HG02610 (cell line): ENCODE measurements at regions not wholly inside any gene's neighbourhood (a gene's known extent, or its start where the extent isn't known, plus 50 kb on each side); places are given as distances from the start of the nearest gene placed in this dataset.
A peak's percentile ranks its signal among the peaks of the same experiment; 100 is the strongest.

Source experiments
- ATAC-seq: cut with Tn5 transposase; IDR thresholded peaks from one replicate; pipeline ENCODE4 v1.9.1; 2021; ENCODE audit warnings: mild to moderate bottlenecking, moderate library complexity; ENCODE audit not compliant: unreplicated experiment

DNA sequence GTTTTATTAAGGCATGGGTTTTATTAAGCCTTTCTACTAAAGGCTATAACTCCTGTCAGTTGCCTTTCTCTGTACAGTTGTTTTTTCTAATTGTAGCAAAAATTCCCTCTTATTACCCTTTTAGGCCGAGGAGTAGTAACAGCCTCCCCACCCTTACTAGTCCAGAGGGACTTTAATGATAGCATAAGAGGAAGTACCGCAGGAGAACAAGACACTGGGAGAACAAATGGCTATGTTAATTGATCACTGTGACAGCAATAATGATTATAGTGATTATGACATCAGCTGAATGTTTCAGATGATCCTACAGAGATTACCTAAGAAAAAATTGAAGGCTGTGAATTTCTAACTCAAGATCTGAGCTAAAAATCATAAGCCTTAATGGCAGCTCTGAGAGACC lies 383.0 kb upstream of the PTBP2 start:
- no peak for ATAC-seq

DNA sequence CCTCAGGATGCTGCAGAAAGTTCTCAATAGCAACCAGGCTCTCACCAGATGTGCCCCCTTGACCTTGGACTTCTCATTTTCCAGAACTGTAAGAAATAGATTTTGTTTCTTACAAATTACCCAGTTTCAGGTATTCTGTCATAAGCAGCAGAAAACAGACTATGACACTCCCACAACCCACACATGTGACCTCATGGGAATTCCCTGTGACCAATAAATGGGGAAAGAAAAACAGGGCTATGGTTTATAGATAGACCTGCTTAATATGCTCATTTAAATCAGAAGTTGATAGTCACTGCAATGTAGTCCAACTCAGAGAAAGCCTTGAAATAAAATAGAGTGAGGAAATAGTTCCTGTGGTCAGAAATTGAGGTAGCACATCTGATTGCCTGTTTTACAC lies 380.9 kb upstream of the PTBP2 start:
- no peak for ATAC-seq

DNA sequence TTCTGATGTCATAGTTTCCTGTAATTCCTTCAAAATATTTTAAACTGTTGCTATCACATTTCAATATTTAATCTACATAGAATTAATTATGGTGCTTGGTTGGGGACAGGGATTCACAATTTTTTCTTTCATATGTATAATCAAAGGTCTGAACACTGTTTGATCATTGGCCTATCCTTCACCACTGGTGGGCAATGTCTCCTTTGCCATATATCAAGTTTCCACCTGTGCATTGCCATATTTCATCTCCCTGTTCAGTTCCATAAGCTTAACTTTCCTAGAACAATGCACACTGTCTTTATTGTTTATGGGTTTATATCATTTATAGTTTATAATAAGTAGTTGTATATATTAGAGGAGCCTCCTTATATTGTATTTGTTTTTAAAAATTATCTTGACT lies 374.9 kb upstream of the PTBP2 start:
- no peak for ATAC-seq

DNA sequence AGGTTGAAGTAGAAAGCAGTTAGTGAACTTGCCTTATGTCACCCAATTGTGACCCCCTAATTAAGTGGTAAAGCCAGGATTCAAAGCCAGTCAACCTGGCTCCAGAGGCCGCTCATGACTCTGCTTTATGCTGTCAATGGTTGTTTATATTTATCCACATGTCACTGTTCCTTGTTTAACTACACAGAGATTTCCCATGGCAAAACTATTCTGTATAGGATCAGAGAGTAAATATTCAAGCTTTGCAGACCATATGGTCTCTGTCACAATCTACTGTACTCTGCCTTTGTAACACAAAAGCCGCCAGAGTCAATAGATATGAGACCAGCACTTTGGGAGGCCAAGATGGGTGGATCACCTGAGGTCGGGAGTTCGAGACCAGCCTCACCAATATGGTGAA lies 371.7 kb upstream of the PTBP2 start:
- ATAC-seq, result no peak

DNA sequence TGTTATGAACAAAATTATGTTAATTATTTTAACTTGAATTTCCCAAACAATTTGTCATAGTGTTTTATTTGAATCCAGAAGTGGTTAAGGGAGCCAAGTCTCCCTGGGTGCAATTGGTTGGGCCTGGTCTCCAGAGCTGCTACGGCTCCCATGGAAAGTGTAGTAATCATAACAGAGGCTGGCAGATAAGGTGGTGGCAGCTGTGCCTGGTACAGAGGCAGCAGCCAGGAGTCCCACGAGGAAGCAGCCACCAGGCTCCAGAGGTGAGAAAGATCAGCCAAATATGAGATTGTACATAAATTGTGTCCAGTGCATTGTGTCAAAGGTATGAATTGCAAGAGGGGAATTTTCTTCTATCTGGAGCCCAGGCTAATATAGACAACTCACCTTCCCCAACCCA lies 368.9 kb upstream of the PTBP2 start:
- no peak for ATAC-seq

DNA sequence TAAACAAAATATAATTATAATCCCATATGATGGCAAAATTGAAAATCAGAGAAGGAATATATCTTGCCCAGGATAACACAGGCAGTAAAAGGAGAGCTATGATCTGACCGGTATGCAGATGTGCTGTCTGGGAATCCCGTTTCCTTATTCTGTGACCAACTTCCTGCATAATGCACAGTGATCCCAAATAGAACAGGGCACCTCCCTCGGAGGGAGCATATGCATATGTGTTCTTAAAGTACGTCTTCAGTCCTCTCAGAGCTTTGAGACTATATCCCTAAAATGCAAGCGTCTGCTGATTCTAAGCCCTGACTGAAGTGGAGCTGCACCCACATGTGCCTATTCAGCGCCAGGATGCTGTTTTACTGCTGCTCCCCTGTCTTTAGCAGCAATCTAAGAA lies 366.1 kb upstream of the PTBP2 start:
- ATAC-seq, result no peak

DNA sequence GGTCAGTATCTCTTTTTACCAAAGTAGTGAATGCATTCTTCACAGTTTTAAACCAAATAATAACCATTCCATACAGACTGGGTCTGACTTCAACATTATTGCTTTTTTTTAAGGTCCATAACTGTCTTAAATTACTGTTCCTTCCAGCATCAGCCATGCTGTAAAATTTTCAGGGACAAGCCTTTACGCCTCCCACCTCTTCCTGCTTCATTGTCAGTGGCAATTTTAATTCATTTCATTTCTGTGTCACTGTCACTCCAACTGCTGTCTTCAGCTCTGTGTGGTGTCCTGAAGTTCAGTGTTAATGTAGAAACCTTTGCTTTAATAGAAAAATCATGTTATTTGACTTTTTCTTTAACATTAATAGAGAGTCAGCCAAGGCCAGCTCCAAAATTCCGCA lies 365.6 kb upstream of the PTBP2 start:
- ATAC-seq, result no peak

DNA sequence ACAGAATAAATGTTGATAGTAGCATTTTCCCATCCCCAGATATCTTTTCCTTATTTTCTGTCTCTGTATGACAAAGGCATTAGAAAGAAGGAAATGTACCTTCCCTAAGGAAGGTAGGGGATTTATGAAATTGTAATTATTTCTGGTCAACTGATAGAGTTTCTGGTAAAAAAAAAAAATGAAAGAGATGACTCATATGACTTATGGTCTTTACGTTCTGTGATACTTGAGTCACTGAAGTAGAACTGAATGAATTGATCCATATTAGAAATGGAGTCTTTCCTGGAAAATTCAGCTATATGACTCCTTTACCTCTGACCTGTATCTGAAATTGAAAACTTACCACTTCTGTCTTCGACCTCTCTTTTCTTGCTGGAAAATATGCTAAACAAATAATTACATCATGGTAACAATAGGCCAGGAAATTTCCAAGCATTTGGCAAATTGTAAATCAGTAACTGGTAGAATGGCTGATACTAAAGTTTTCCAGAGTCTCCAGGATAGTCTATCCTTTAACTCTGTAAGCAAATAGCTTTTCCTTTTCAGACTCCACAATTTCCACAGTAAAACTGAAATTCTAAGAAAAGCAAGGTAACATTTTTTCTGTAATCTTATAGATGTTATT lies 364.3 kb upstream of the PTBP2 start:
- ATAC-seq, result no peak

DNA sequence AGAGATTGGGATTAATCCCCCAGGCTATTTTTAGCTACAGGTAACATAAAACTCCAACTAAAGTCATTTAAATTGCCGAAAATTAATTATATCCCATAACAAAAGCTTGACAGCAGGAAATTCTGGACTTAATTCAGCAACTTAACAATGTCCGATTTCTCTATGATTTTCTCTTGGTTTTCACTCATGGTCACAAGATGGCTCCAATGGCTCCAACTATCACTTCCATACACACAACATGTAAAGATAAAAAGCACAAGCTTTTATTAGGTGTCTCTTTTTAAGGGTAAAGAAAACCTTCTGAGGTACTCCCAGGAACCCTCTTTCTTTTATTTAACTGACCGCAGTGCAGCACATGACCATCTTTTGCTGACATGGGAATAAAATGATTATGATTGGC lies 363.5 kb upstream of the PTBP2 start:
- ATAC-seq, result no peak

DNA sequence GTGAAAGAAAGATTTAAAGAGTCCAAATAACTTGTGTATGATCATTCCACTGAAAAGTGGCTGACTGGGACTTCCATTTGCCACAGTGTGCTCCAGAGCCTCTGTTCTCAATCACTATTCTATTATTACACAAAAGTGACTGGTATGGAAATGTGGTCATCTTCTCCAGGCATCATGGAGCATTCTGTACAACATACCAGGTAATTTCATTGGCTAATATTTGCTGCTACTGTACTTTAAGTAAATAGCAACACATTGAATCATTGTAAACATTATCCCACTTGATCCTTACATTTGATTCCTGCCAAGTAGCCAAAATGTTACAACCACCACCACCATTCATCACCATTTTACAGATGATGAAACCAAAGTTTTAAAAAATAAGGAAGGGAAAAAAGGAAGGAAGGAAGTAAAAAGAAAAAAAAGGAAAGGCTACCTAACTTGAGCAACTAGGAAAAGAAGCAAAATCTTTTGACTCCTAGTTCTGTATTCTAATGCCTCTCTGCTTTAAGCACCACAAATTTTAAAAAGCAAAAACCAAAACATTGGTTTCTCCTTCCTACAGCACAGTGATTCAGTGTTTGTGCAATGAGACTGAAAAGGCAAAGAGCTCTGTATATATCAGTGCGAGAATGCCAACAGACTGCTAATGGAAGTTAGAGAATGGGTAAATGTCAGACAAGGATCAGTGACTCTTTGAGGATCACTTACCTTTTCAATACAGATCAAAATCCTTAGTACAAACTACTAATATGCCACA lies 361.4 kb upstream of the PTBP2 start:
- ATAC-seq, result no peak

DNA sequence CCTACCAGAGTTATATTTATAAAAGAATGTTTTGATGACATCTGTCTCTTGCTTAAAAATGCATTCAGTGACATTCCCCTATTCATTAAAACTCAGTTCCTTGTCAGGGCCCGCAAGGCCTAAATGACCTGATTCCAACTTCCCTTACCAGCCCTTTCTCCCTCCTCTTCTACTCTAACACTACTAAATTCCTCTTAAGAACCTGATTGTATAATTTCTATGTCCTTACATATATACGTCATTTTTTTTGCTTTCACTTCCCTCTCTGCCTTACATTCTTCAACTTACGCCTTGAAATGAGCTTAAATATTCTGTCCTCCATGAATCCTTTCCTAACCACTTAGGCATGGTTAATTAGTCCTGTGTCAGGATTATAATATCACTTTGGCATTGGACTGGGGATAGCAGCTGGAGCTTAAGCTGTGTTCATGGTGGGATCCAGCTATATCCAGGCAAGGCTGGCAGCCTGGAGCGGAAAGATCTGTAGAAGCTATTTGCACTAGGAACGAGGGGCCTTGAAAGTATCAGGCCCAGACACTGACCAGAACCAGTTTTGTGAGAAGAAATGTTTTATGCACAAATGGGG lies 360.2 kb upstream of the PTBP2 start:
- no peak for ATAC-seq

DNA sequence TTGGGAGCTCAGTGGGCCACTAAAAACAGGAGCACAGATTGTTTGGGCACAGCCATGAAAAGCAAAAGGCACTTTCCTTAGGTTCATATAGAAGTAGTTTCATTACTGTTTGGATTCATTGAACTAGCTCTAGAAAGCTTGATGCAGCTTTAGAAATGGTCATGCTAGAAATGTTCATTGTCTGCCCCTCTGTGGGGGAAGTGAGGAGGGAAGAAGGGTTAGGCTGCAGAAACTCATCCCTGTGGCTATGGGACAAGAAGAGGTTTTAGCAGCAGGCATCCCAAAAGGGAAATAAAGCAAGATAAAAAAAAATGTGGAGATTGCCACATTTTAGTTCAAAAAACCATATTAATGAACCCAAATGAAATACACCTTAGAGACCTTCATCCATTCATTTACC lies 359.6 kb upstream of the PTBP2 start:
- no peak for ATAC-seq

DNA sequence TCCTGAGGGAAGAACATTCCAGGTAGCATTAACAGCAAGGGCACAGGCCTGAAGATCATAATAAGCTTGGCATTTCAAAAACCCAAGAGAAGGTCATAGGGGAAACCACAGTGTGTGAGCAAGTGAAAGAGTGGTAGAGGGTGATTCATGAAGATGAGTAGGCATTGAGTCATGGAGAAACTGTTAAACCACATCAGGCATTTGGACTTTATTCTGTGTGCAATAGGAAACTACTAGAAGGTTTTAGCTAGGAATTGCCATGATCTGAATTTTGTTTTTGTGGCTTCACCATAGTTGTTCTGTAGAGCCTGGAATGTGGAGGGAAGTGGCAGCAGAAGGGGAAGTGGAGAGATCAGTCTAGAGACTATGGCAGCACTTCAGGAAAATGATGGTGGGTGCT lies 359.0 kb upstream of the PTBP2 start:
- ATAC-seq, result peak; percentile 94

DNA sequence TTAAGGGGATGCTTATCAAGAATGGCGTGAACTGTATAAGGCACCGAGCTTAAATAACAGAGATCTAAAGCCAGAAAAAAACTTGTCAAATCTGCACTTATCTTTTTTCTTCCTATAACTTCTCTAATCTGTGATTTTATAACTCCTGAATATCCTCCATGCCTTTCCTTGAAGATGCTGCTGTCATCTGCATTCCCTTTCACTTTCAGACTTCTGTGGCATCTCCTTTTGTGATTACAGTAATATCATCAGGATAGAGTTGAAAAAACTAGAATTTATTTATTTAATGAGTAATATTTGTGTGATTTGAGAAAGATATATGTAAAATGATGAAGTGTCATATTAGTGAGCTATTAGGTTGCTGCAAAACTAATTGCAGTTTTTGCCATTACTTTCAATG lies 357.8 kb upstream of the PTBP2 start:
- no peak for ATAC-seq

DNA sequence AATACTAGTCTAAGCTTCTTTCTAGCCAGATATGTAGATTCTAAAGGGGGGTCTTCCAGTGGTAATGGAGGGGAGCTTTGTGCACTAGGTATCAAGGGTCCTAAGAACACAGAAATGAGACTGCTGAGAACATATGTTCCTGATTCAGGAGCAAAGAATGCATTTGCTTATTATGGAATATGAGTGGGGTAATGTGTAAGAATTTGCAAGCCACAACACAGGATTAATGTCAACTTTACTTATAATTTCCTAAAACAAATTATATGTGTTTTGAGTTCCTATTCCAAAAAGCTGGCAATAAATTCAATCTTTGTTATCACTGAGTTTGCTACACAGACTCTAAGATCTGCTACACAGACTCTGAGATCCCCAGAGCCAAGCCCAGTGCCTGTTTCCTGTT lies 357.0 kb upstream of the PTBP2 start:
- no peak for ATAC-seq

DNA sequence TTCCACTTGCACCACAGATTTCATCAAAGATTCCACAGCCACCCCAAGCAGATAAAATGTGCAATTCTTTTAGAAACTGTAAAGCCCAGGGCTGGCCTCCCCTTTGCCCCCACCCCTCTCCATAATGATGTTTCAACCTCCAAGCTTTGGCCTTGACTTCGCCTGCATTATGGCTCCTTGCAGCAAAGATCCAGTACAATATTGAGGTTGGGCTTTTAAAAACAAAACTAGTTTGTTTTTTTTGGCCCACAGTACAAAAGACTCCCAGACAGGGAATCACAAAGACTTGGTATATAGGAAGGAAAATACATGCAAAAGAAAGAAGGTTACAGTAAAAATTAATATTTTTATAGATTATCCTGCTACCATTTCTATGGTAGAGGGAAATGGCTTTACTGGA lies 356.5 kb upstream of the PTBP2 start:
- no peak for ATAC-seq

DNA sequence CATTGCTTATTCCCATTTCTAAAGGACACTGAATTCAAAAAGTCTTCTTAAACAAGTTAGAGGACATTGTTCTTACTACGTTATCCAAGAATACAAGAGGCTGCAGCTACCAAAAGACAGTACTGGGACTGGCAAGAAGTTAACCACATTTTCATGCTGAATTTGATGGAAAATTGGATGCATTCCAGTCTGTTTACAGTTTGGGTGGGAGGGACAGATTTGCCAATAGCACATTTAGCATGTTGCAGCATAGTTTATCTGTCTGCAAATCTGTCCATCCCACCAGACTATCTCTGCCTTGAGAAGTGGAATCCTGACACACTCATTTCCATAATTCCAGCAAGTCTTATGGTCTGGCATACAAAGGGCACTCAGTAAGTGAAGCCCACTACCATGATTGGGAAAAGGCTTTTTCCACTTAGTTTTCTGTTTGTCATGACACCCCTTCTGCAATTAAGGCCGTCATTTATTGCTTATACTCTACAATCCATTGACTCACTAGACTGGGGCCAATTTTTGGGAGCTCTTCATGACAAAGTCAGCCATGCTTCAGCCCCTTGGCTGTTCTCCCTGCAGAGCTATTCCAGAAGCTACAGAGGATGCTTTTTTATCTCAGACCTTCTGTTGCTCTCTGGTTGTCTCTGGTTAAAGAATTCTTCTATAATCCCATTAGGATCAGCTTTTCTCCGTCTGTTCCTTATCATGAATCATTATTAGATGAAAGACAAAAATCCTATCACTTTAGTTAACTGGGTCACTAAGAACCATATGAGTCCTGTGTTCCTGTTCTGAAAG lies 355.8 kb upstream of the PTBP2 start:
- ATAC-seq, result no peak

DNA sequence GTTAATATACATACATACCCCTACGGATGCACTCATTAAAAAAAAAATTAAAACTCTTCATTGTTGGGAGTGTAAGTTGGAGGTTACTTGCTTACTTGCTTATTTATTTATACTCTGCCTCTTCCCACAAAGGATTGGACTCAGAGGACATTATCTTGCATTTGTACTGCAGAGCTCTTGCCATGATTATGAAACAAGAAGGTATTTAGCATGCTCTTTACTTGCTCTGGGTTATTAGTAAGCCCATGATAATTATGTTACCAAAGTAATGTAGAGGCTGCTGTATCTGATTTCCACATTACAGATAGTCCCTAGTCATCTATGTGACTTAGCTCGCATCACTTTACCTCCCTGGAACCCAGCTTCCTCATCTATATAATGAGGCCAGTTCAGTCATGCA lies 355.1 kb upstream of the PTBP2 start:
- no peak for ATAC-seq

DNA sequence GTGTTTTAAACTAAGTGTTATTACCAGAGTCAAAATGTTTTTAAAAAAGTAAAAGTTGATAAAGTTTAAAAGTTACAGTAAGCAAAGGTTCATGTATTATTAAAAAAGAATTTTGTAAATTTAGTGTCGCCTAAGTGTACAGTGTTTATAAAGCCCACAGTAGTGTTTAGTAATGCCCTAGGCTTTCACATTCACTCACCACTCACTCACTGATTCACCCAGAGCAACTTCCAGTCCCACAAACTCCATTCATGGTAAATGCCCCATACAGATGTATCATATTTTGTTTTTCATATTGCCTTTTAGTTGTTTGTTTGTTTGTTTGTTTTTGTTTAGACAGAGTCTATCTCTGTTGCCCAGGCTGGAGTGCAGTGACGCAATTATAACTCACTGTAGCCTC lies 353.8 kb upstream of the PTBP2 start:
- ATAC-seq, result no peak

DNA sequence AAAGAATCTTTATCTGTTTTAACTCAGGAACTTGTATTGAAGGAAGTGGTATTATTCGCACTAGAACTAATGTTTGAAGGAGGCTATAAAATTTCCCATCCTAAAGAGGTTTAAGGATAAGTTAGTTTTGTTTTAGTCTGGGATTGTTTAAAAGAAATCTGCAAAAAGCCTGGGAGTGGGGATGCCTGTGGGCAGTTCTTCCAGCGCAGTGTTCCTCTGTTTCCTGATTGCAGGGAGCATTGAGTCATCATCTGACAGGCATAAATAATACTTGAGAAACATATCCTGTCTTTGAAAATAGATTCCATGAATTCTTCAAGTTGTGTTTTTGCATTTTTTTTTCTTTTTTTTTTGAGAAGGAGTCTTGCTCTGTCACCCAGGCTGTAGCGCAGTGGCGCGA lies 350.8 kb upstream of the PTBP2 start:
- no peak for ATAC-seq

DNA sequence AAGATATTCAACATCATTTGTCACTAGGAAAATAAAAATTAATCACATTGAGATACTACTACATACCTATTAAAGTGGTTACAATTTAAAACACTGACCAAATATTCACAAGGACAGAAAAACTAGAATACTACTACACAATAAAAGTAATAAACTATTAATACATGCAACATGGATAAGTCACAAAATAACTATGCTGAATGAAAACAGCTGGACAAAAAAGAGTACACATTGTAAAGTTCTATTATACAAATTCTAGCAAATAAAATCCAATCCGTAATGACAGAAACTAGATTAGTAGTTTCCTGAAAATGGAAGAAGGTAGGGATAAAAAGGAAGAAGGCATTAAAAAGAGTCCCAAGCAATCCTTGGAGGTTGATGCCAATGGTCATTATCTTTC lies 348.7 kb upstream of the PTBP2 start:
- ATAC-seq, result no peak
